Neural cell (in vitro differentiated cells): ENCODE measurements at regions not wholly inside any gene's neighbourhood (a gene's known extent, or its start where the extent isn't known, plus 50 kb on each side); places are given as distances from the start of the nearest gene placed in this dataset.

Experiments
- H2AFZ ChIP-seq: fragments of 200-600, 300-800 bp; sonication (generic), shearing (Covaris generic); 2 replicates; pipeline ENCODE4 v1.6.0; 2014; ENCODE audit warnings: low read depth, mild to moderate bottlenecking, antibody characterized with exemption, low read length, moderate library complexity
- H3F3A ChIP-seq: fragments of 200-600 bp; shearing (Covaris generic); 2 replicates; pipeline ENCODE4 v1.6.1; 2016; ENCODE audit warnings: mild to moderate bottlenecking, moderate library complexity, mixed read lengths, antibody characterized with exemption, low read length; ENCODE audit not compliant: insufficient read depth, poor library complexity, severe bottlenecking
- H3K27ac ChIP-seq: fragments of 200-600, 300-800 bp; sonication (generic), shearing (Covaris generic); 2 replicates; pipeline ENCODE4 v1.5.1; 2014; ENCODE audit warnings: mild to moderate bottlenecking, low read length, moderate library complexity
- H3K27me3 ChIP-seq: fragments of 300-800, 200-600 bp; sonication (generic), shearing (Covaris generic); 2 replicates; pipeline ENCODE4 v1.6.0; 2014; ENCODE audit warnings: mild to moderate bottlenecking, low read depth, low read length, moderate library complexity; ENCODE audit not compliant: insufficient read depth
- H3K36me3 ChIP-seq: fragments of 300-800, 200-600 bp; sonication (generic), shearing (Covaris generic); 2 replicates; pipeline ENCODE4 v1.5.1; 2014; ENCODE audit warnings: mild to moderate bottlenecking, antibody characterized with exemption, low read length, moderate library complexity; ENCODE audit not compliant: insufficient read depth
- H3K4me2 ChIP-seq: fragments of 300-800, 200-600 bp; sonication (generic), shearing (Covaris generic); 2 replicates; pipeline ENCODE4 v1.6.0; 2014; ENCODE audit warnings: mild to moderate bottlenecking, low read length
- H3K4me3 ChIP-seq: fragments of 300-800, 200-600 bp; sonication (generic), shearing (Covaris generic); 2 replicates; pipeline ENCODE4 v1.5.1; 2014; ENCODE audit warnings: mild to moderate bottlenecking, low read length, moderate library complexity
- H3K79me2 ChIP-seq: fragments of 200-600 bp; shearing (Covaris generic); replicated peaks from 2 replicates; pipeline ENCODE4 v1.6.0; 2014; ENCODE audit warnings: mild to moderate bottlenecking, low read length, moderate library complexity; ENCODE audit not compliant: insufficient read depth
- H3K9ac ChIP-seq: fragments of 300-800, 200-600 bp; sonication (generic), shearing (Covaris generic); 2 replicates; pipeline ENCODE4 v1.6.1; 2016; ENCODE audit warnings: mild to moderate bottlenecking, low read length, mixed read lengths
- H3K9me2 ChIP-seq: fragments of 200-600 bp; shearing (Covaris generic); 2 replicates; pipeline ENCODE4 v1.6.1; 2016; ENCODE audit warnings: mild to moderate bottlenecking, low read length, mixed read lengths; ENCODE audit not compliant: insufficient read depth
- H3K9me3 ChIP-seq: fragments of 200-600, 300-800 bp; sonication (generic), shearing (Covaris generic); 2 replicates; pipeline ENCODE4 v1.6.1; 2016; ENCODE audit warnings: mild to moderate bottlenecking, mixed run types, low read length, moderate library complexity, mixed read lengths
- H4K20me1 ChIP-seq: fragments of 200-600 bp; shearing (Covaris generic); 2 replicates; pipeline ENCODE4 v1.6.1; 2016; ENCODE audit warnings: mild to moderate bottlenecking, mixed run types; ENCODE audit not compliant: insufficient read depth
- CTCF ChIP-seq: fragments of 450-650 bp; IDR thresholded peaks from 2 replicates; pipeline ENCODE4 v1.5.1; 2014; ENCODE audit warnings: antibody characterized with exemption, mild to moderate bottlenecking, moderate library complexity; ENCODE audit not compliant: poor library complexity, severe bottlenecking
- EP300 ChIP-seq: fragments of 450-650 bp; conservative IDR thresholded peaks from 2 replicates; pipeline ENCODE4 v1.6.1; 2014; ENCODE audit warnings: antibody characterized with exemption, mild to moderate bottlenecking, moderate library complexity; ENCODE audit not compliant: poor library complexity, severe bottlenecking
- EZH2 ChIP-seq: fragments of 200-600, 300-800 bp; shearing (Covaris generic), sonication (generic); IDR thresholded peaks from 2 replicates; pipeline ENCODE4 v1.6.1; 2014; ENCODE audit warnings: antibody characterized with exemption, low read length, borderline replicate concordance, mild to moderate bottlenecking; ENCODE audit not compliant: insufficient read depth, poor library complexity, severe bottlenecking
- MXI1 ChIP-seq: fragments of 450-650 bp; conservative IDR thresholded peaks from 2 replicates; pipeline ENCODE4 v1.6.1; 2014; ENCODE audit warnings: antibody characterized with exemption, mild to moderate bottlenecking; ENCODE audit not compliant: poor library complexity, severe bottlenecking
- POLR2AphosphoS5 ChIP-seq: IDR thresholded peaks from 2 replicates; pipeline ENCODE4 v1.6.1; 2012
- RAD21 ChIP-seq: fragments of 450-650 bp; conservative IDR thresholded peaks from 2 replicates; pipeline ENCODE4 v1.6.1; 2014; ENCODE audit warnings: antibody characterized with exemption, mild to moderate bottlenecking, moderate library complexity
- REST ChIP-seq: IDR thresholded peaks from 2 replicates; pipeline ENCODE4 v1.6.1; 2012; ENCODE audit warnings: borderline replicate concordance
- SMC3 ChIP-seq: fragments of 450-650 bp; conservative IDR thresholded peaks from 2 replicates; pipeline ENCODE4 v1.6.1; 2014; ENCODE audit warnings: antibody characterized with exemption, mild to moderate bottlenecking, moderate library complexity; ENCODE audit not compliant: poor library complexity
- TAF1 ChIP-seq: IDR thresholded peaks from 2 replicates; pipeline ENCODE4 v1.6.1; 2012; ENCODE audit warnings: low read depth

GRCh38 chr13:39866722-39867121 is 211.3 kb downstream of the COG6 start:
- Histone ChIP-seq H3K4me2 (no peak overlapping the region), H3K9me3 (no peaks in the 10 kb centered on the region), H3K79me2 (no peaks in the 10 kb centered on the region), H2AFZ (no peak overlapping the region), H3F3A (no peaks in the 10 kb centered on the region), H3K27ac (no peak overlapping the region), H3K9ac (no peak overlapping the region), H3K4me3 (no peak overlapping the region), H3K36me3 (no peaks in the 10 kb centered on the region), H3K9me2 (no peaks in the 10 kb centered on the region), H3K27me3 (no peaks in the 10 kb centered on the region), H4K20me1 (no peaks in the 10 kb centered on the region)
- TF ChIP-seq EZH2 = no peak
- TF ChIP-seq EP300 = no peak
- no peak for TF ChIP-seq TAF1

GRCh38 chr13:39867807-39868206 is 212.3 kb downstream of the COG6 start:
- no peak for TF ChIP-seq TAF1
- no peak for TF ChIP-seq CTCF
- no peak for TF ChIP-seq MXI1
- no peak for TF ChIP-seq SMC3
- no peak for TF ChIP-seq RAD21
- no peak for TF ChIP-seq POLR2AphosphoS5
- TF ChIP-seq EZH2 = no peak
- no peak for TF ChIP-seq REST
- no peak for TF ChIP-seq EP300
- no peak overlapping the region for H2AFZ ChIP-seq
- H3K9me3 ChIP-seq = no peaks in the 10 kb centered on the region
- no peaks in the 10 kb centered on the region for H3K9me2 ChIP-seq
- H3F3A ChIP-seq = no peaks in the 10 kb centered on the region
- no peaks in the 10 kb centered on the region for H3K36me3 ChIP-seq
- no peak overlapping the region for H3K4me2 ChIP-seq
- no peaks in the 10 kb centered on the region for H4K20me1 ChIP-seq
- H3K27ac ChIP-seq = no peak overlapping the region
- H3K27me3 ChIP-seq = no peaks in the 10 kb centered on the region
- H3K9ac ChIP-seq = no peak overlapping the region
- no peak overlapping the region for H3K4me3 ChIP-seq
- H3K79me2 ChIP-seq = no peaks in the 10 kb centered on the region
